ENCODE measurements at regions not wholly inside any gene's neighbourhood (a gene's known extent, or its start where the extent isn't known, plus 50 kb on each side); places are given as distances from the start of the nearest gene placed in this dataset.

DNA sequence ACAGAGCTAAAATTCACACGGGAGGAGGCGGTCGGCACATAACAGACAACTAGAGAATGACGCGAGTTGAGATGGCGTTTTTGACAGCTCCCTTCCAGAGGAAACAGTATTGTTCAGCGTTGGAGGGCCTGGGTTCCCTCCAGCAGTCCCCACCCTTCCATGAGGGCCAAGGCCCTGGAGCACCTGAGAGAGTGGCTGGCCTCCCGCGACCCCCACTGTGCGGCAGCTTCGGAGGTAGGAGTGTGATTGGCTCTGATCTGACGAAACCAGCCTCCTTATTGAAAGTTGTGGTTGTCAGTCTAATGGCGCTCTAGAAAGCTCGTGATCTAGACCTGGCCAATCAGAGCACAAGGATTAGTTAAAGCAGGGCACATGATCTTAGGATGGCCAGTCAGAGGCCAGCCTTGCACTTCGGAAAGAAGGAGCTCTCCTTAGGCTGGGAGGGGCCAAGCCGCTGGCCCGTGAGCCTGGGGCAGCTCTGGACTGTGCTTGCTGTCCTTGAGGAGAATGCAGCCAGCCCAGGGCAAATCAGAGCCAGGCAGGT, 104.5 kb upstream of the CELF4 start:
- TF ChIP-seq, protein P1, sequence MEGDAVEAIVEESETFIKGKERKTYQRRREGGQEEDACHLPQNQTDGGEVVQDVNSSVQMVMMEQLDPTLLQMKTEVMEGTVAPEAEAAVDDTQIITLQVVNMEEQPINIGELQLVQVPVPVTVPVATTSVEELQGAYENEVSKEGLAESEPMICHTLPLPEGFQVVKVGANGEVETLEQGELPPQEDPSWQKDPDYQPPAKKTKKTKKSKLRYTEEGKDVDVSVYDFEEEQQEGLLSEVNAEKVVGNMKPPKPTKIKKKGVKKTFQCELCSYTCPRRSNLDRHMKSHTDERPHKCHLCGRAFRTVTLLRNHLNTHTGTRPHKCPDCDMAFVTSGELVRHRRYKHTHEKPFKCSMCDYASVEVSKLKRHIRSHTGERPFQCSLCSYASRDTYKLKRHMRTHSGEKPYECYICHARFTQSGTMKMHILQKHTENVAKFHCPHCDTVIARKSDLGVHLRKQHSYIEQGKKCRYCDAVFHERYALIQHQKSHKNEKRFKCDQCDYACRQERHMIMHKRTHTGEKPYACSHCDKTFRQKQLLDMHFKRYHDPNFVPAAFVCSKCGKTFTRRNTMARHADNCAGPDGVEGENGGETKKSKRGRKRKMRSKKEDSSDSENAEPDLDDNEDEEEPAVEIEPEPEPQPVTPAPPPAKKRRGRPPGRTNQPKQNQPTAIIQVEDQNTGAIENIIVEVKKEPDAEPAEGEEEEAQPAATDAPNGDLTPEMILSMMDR (IDR thresholded peaks at IDR 0.05), result no peak
- no peak for TF ChIP-seq POLR2A (IDR thresholded peaks at IDR 0.05)

Measured in testis (tissue), 2 donors.